GM12892 (cell line): ENCODE measurements at regions not wholly inside any gene's neighbourhood (a gene's known extent, or its start where the extent isn't known, plus 50 kb on each side); places are given as distances from the start of the nearest gene placed in this dataset.

Experiments
- POLR2A ChIP-seq: IDR thresholded peaks from 2 replicates; pipeline ENCODE4 v1.6.1; 2011; ENCODE audit warnings: low read depth, low read length, control low read depth
- POLR2AphosphoS5 ChIP-seq: IDR thresholded peaks from 2 replicates; pipeline ENCODE4 v1.6.1; 2011; ENCODE audit warnings: low read depth, low read length, control low read depth
- TAF1 ChIP-seq: IDR thresholded peaks from 2 replicates; pipeline ENCODE4 v1.6.1; 2011; ENCODE audit warnings: low read depth, mild to moderate bottlenecking, control low read depth, low read length, borderline replicate concordance

DNA sequence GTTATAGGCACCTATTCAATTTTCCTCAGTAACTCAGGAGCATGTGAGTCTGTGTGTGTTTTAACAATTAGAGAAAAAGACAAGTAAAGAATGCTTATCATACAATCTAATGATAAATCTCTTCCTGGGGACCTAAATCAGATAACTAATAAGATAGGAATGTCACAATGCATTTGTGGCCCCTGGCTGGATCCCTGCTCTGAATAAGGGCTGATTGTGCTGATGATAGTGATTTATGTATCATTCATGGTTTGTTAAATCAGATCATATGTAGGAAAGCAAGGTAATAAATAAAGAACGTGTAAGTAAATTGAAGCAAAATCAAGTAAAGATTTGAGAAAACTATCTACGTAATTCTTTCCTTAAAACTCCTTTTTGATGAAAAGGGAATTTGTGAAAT is 145.9 kb downstream of the C7orf25 start:
- TF ChIP-seq POLR2A (no peak), POLR2AphosphoS5 (no peak), TAF1 (no peak)
